Testis (tissue), 2 donors: ENCODE measurements at regions not wholly inside any gene's neighbourhood (a gene's known extent, or its start where the extent isn't known, plus 50 kb on each side); places are given as distances from the start of the nearest gene placed in this dataset.

Source experiments
- CTCF ChIP-seq, 3 experiments: fragments of 450-650 bp in 2 of 3; fragments of 200-600 bp in 1 of 3; sonication (generic) in 1 of 3; IDR thresholded peaks; one replicate each; pipeline ENCODE4 v1.5.1; 2016 to 2019; ENCODE audit warnings: antibody characterized with exemption in 3 of 3, mild to moderate bottlenecking in 2 of 3, moderate library complexity in 1 of 3
- POLR2A ChIP-seq: fragments of 450-650 bp; IDR thresholded peaks from one replicate; pipeline ENCODE4 v1.6.1; 2017; ENCODE audit warnings: antibody characterized with exemption, mild to moderate bottlenecking, moderate library complexity

- TF ChIP-seq POLR2A (no peak), CTCF (IDR thresholded peaks at IDR 0.05) (no peak)
Observed at GRCh38 chr20:52342913-52343312, 151.3 kb upstream of the ZFP64 start.
